ENCODE measurements at regions not wholly inside any gene's neighbourhood (a gene's known extent, or its start where the extent isn't known, plus 50 kb on each side); places are given as distances from the start of the nearest gene placed in this dataset.
"Not testable (repeated sequence)": the region's sequence is repeated elsewhere in the genome, so short reads cannot be mapped to it uniquely, and the experiment has no call there.

DNA sequence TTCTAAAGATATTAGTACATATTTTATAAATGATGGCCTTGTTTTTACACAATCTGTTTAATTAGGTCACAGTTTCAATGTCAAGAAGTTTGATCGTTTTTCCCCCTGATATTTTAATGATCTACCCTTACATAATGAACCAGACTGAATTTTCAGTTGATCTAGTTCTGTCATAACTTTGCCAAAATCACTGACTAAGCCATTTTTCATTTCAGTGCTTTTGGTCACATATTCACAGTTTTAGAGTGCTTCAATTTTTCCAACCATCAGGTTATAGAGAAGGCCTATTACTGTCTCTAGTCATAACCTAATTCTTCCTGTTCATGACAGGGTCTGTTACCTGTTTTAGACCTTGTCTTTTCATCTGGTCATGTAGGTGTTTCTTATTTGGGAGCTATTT is 577.9 kb upstream of the PTPRD start:
- Mint-ChIP-seq H3K27me3 (ENCODE audit: low read depth) (no peaks in the 10 kb centered on the region), H3K36me3 (ENCODE audit: low read depth) (no peaks in the 10 kb centered on the region), H3K4me1 (ENCODE audit: low read depth) (no peaks in the 10 kb centered on the region), H3K27ac (ENCODE audit: unreplicated experiment) (no peak overlapping the region), H3K4me3 (ENCODE audit: unreplicated experiment) (no peak overlapping the region), H3K9me3 (ENCODE audit: low read depth) (peaks cover 31% of the 10 kb centered on the region)
- no peak for DNase-seq (ENCODE audit: low spot score)
- TF ChIP-seq, protein P1, sequence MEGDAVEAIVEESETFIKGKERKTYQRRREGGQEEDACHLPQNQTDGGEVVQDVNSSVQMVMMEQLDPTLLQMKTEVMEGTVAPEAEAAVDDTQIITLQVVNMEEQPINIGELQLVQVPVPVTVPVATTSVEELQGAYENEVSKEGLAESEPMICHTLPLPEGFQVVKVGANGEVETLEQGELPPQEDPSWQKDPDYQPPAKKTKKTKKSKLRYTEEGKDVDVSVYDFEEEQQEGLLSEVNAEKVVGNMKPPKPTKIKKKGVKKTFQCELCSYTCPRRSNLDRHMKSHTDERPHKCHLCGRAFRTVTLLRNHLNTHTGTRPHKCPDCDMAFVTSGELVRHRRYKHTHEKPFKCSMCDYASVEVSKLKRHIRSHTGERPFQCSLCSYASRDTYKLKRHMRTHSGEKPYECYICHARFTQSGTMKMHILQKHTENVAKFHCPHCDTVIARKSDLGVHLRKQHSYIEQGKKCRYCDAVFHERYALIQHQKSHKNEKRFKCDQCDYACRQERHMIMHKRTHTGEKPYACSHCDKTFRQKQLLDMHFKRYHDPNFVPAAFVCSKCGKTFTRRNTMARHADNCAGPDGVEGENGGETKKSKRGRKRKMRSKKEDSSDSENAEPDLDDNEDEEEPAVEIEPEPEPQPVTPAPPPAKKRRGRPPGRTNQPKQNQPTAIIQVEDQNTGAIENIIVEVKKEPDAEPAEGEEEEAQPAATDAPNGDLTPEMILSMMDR (IDR thresholded peaks at IDR 0.05), result no peak

GRCh38 chr9:11192993-11193392 is 580.2 kb upstream of the PTPRD start:
- peaks cover 16% of the 10 kb centered on the region for H3K9me3 Mint-ChIP-seq (ENCODE audit: low read depth)
- H3K4me1 Mint-ChIP-seq (ENCODE audit: low read depth), result no peaks in the 10 kb centered on the region
- H3K27me3 Mint-ChIP-seq (ENCODE audit: low read depth), result no peaks in the 10 kb centered on the region
- DNase-seq (ENCODE audit: low spot score), result no peak
- TF ChIP-seq, protein P1 (IDR thresholded peaks at IDR 0.05), result no peak
- no peak overlapping the region for H3K27ac Mint-ChIP-seq (ENCODE audit: unreplicated experiment)
- H3K36me3 Mint-ChIP-seq (ENCODE audit: low read depth), result no peaks in the 10 kb centered on the region
- H3K4me3 Mint-ChIP-seq (ENCODE audit: unreplicated experiment), result no peak overlapping the region

DNA sequence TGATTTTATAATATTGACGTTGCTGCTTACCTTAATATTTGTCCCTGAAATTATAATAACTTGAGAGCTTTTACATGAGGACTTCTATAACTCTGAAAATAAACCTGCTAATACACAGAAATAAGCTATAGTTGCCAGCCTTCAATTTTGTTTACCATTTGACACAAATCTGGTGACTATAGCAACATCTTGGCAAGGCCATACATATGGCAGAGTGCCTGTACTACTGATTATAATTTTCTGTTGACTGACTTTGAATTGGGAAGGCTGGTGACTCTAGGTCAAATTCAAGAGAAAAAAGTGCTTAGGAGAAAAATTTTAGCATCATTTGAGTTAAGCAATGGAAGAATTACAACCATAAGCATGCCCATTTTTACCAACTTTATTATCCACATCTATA is 581.4 kb upstream of the PTPRD start:
- no peak for DNase-seq (ENCODE audit: low spot score)
- H3K27ac Mint-ChIP-seq (ENCODE audit: unreplicated experiment), result no peak overlapping the region
- H3K4me1 Mint-ChIP-seq (ENCODE audit: low read depth), result no peaks in the 10 kb centered on the region
- peaks cover 8% of the 10 kb centered on the region for H3K9me3 Mint-ChIP-seq (ENCODE audit: low read depth)
- TF ChIP-seq, protein P1 (IDR thresholded peaks at IDR 0.05), result no peak
- no peak overlapping the region for H3K4me3 Mint-ChIP-seq (ENCODE audit: unreplicated experiment)
- no peaks in the 10 kb centered on the region for H3K27me3 Mint-ChIP-seq (ENCODE audit: low read depth)
- H3K36me3 Mint-ChIP-seq (ENCODE audit: low read depth), result no peaks in the 10 kb centered on the region

DNA sequence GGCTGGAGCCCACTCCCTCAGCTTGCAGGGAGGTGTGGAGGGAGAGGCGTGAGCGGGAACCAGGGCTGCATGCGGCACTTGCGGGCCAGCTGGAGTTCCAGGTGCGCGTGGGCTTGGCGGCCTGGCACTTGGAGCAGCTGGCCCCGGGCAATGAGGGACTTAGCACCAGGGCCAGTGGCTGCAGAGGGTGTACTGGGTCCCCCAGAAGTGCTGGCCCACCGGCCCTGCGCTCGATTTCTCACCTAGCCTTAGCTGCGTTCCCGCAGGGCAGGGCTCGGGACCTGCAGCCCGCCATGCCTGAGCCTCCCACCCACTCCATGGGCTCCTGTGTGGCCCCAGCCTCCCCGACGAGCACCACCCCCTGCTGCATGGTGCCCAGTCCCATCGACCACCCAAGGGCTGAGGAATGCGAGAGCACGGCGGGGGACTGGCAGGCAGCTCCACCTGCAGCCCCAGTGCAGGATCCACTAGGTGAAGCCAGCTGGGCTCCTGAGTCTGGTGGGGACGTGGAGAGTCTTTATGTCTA is 584.1 kb upstream of the PTPRD start:
- not testable (repeated sequence) for H3K4me1 Mint-ChIP-seq (ENCODE audit: low read depth); H3K27me3 Mint-ChIP-seq (ENCODE audit: low read depth); H3K4me3 Mint-ChIP-seq (ENCODE audit: unreplicated experiment); H3K9me3 Mint-ChIP-seq (ENCODE audit: low read depth); H3K36me3 Mint-ChIP-seq (ENCODE audit: low read depth); H3K27ac Mint-ChIP-seq (ENCODE audit: unreplicated experiment)
- peak; percentile 65 for DNase-seq (ENCODE audit: low spot score)

- peaks cover 4% of the 10 kb centered on the region for H3K9me3 Mint-ChIP-seq (ENCODE audit: low read depth)
- H3K36me3 Mint-ChIP-seq (ENCODE audit: low read depth), result no peaks in the 10 kb centered on the region
- no peak overlapping the region for H3K4me3 Mint-ChIP-seq (ENCODE audit: unreplicated experiment)
- no peak for DNase-seq (ENCODE audit: low spot score)
- H3K27me3 Mint-ChIP-seq (ENCODE audit: low read depth), result no peaks in the 10 kb centered on the region
- H3K4me1 Mint-ChIP-seq (ENCODE audit: low read depth), result no peaks in the 10 kb centered on the region
- TF ChIP-seq, protein P1 (IDR thresholded peaks at IDR 0.05), result no peak
- no peak overlapping the region for H3K27ac Mint-ChIP-seq (ENCODE audit: unreplicated experiment)
Measured at GRCh38 chr9:11199335-11199734, 586.5 kb upstream of the PTPRD start.

DNA sequence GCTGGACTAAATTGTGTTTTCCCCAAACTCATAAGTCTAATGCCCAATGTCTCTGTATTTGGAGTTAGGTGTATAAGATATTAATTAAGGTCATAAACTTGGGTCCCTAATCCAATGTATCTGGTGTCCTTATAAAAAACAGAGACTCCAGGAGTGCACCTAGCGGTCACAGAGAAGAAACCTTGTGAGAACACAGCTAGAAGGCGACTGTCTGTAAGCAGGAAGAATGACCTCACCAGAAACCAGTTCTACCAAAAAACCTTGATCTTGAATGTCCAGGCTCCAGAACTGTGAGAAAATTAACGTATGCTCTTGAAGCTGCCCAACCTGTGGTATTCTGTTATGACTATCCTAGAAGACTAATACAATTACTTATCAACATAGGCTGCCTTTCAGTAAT is 591.7 kb upstream of the PTPRD start:
- H3K9me3 Mint-ChIP-seq (ENCODE audit: low read depth), result peaks cover 4% of the 10 kb centered on the region
- no peaks in the 10 kb centered on the region for H3K4me1 Mint-ChIP-seq (ENCODE audit: low read depth)
- H3K36me3 Mint-ChIP-seq (ENCODE audit: low read depth), result no peaks in the 10 kb centered on the region
- H3K4me3 Mint-ChIP-seq (ENCODE audit: unreplicated experiment), result no peak overlapping the region
- no peak for DNase-seq (ENCODE audit: low spot score)
- no peak overlapping the region for H3K27ac Mint-ChIP-seq (ENCODE audit: unreplicated experiment)
- TF ChIP-seq, protein P1 (IDR thresholded peaks at IDR 0.05), result no peak
- no peaks in the 10 kb centered on the region for H3K27me3 Mint-ChIP-seq (ENCODE audit: low read depth)

Data from chondrocyte (in vitro differentiated cells).